OCI-M2 (cell line): ENCODE measurements at regions not wholly inside any gene's neighbourhood (a gene's known extent, or its start where the extent isn't known, plus 50 kb on each side); places are given as distances from the start of the nearest gene placed in this dataset.
"Not testable (repeated sequence)": the region's sequence is repeated elsewhere in the genome, so short reads cannot be mapped to it uniquely, and the experiment has no call there.

Experiments used
- DNase-seq: peaks from one replicate; lab custom pipeline; 2025; ENCODE audit not compliant: unreplicated experiment; lab: John Stamatoyannopoulos, UW

DNA sequence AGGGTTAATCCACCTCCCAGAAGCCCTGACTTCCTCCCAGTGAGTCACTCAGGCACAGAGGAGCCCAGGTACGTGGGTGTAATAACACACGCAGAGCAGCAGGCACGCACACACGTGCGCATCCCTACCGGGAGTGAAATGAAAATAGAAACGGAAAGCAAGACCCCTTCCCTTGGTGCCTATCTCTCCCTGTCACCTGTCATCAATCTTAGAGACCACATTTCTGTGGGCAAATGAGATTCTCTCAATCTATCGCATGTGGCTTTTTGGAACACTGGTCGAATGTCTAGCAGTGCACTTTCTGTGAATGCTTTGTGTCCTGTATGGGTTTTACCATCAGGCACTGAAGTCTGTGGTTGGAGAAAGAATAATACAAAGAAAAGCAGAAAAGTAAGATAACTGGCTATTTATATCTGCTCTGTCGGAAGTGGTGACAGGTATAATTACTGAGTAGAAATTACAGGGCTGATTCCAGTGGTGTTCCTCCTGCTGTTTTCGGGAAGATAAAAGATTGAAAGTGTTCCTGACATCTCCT is 137.7 kb upstream of the GRIA1 start:
- DNase-seq = no peak

DNA sequence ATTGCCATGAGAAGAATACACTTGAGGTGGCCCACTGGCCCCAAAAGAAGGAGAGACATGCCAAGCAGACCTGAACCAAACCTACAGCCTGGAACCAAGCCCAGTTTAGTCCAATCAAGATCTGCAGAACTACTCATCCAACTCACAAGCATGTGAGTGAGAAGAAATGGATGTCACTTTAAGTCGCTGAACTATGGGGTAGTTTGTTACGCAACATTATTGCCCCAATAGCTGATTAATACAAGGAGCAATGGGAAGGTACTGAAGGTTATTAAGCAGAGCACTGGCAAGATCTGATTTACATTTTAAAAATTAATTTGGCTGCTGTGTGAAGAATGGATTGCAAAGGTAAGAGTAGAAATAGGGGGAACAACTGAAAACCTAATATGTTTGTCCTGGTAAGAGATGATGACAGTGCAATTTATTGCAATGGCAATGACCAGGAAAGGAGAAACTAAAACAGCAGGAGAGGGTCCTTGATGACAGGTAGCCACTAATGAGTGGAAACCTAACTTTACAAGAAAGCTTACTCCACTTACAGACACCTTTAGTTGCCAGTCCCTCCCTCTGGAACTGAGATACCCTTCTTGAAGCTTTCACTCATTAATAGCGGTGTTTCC is 132.9 kb upstream of the GRIA1 start:
- no peak for DNase-seq

DNA sequence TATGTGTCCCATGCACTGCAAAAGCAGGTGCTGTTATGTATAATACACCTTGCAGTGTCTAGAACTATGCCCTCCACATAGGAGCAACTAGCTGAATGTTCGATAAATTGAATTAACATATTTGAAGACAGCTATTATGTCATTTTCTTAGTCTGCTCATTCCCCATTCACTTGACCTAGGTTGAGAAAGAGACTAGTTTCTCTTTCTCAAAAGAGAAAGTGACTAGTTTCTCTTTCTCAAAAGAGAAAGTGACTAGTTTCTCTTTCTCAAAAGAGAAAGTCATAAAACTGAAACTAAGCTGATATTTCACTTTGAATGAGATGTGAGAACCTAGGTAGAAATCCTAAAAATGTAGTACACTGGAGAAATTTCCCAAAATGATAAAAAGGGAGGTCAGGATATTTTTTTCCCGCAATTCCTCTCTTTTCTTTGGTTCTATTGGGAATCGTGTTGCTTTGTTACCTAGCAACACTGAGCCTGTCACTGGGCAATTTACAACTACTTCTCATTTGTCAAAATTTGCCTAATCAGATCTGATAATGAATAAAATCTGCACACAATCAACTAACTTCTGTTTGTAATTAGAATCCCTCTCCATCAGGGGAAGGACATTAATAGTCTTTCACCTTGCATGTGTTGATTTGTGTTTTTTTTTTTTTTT is 132.0 kb upstream of the GRIA1 start:
- DNase-seq = no peak

DNA sequence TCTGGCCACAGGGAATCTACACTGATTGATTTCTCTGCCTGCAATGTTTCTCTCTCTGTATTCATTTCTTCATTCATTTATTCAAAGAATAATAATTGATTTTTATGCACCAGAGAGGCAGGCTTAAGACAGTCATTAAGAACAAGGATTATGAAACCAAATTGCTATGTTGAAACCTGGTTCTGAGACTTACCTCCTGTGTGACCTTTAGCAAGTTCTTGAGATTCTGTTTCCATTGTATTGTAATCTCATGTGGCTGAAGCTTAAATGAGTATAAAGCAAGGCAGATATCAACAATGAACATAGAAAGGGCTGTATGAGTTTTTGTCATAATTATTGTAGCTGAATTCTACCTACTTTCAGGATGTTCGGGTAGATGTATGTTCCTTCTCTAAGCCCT is 129.6 kb upstream of the GRIA1 start:
- DNase-seq = no peak

DNA sequence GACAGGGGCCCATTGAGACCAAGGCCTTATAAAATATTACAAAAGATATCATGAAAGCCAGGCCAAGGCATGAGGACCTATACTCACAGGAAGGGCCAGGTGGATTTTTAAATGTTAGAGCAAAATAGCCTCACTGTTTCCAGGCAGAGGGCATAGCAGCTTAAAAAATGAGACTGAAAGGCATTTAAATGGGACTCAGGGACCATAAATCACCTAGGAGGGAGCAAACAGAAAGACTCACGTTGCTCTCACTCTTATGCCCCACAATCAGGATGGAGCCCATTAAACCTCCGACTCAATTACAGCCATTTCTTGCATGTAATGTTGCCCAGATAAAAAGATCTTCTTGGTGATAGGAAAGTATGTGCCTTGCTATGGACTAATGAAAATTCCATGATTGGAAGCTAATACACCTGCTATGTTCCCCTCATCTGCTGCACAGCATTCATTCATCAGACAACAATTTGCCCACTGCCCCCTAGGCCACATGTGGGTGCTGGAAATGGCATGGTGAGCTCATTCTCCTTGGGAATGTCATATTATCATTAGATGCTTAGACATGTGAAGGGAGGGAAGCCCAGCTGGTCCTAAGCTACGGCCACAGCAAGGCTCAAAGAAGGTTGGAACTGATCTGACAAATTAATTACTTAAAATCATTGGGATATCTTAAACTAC is 128.6 kb upstream of the GRIA1 start:
- no peak for DNase-seq

DNA sequence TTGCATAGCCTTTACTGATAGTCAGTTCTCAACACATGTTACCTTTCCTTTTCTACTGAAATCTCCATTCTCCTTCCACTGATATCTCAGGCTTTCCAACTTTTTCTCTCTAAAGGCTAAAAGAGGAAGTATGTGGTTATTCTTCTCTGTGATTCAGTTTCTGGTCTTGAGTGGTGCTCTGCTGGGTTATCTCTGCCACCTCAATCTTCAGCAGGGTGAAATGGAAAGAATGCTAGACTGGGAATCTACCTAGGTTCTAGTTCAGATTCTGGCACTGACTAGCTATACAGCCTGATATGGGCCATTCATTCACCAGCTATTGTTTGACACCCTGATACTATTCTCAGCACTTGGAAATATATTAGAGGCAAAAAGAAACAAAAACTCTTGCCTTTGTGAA is 124.9 kb upstream of the GRIA1 start:
- DNase-seq = no peak

DNA sequence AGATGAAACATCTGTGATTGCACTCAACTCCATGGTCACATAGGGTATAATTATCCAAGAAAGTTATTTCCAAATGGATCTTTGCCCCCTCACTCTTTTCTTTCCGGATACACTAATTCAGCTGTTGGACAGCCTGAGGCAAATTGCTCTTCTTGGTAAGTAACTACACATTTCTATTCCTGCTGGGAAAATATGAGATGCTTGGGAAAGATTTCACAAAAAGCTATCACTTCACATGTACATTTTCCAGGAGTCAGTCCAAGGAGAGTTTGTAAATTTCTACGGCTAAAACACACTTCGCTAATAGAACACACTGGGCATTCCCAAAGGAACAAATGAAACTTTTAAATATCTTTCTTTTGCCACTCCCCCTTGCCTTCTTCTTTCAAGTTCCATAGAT is 123.0 kb upstream of the GRIA1 start:
- DNase-seq = no peak

DNA sequence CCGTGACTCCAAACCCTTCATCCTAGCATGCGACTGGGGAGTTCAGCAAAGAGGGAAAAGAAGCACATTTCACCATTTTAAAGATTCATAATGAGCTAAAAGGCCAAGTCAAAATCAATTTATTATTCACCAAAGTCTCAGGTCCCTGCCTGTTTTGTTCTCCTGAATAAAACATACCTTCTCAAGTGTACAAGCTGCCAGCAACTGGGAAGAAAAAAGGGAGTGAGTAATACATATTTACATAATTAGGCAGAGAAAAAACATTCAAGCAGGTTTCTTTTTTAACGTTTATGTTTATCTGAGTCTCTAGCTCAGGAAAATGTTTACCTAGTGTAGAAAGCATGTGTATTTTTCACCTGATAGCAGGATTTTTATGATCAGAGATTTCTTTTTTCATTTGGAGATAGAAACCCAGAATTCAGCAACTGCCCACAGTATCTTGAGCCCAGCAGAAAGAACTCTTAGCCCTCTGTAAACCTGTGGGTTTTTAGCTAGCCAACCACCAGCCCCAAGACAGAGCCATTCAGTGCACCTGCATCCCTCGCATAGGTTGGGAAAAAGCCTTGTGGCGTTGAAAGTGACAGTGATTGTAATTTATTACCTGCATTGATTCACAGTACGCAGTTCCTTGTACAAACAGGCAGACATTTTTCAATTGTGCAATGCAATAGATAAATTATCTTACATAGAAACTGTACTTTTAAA is 117.9 kb upstream of the GRIA1 start:
- DNase-seq = no peak

DNA sequence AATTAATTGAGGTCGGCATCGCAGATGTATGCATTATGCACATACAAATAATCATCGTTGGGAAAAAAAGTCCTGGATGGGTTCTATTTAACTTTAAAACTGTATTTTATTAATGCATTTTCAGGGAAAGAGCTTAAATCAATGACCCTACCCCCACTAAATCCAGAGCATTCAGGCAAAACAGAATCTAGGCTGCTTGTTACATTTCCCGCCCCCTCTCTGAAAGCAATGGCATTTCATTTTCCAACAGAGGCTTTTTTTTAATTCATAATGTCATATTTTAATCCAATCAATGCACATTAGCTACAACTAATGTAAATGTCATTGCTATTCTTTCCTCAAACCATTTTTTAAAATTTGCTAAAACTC is 117.4 kb upstream of the GRIA1 start:
- DNase-seq = no peak

DNA sequence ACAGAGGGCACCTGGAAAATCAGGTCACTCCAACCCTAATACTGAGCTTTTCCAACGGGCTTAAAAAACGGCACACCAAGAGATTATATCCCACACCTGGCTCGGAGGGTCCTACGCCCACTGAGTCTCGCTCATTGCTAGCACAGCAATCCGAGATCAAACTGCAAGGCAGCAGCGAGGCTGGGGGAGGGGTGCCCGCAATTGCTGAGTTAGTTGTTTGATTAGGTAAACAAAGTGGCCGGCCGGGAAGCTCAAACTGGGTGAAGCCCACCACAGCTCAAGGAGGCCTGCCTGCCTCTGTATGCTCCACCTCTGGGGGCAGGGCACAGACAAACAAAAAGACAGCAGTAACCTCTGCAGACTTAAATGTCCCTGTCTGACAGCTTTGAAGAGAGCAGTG is 108.8 kb upstream of the GRIA1 start:
- DNase-seq = not testable (repeated sequence)

DNA sequence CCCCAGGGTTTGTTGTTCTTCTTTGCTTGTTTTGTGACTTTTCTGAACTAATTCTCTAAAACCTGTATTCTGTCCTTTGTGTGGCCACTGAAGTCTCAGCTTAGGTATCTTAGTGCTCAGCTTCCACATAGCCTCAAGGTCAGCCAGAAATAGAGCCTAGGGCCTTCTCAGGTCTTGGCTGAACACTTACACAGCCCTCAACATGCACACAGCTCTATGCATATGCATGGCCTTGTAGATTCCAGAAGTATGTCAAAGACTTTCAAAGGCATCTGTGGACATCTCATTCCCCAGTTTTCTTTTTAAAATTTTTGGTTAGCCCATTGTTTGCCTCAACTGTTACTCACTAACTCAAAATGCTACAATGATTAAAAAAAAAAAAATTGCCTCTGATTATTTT is 99.9 kb upstream of the GRIA1 start:
- DNase-seq = no peak

DNA sequence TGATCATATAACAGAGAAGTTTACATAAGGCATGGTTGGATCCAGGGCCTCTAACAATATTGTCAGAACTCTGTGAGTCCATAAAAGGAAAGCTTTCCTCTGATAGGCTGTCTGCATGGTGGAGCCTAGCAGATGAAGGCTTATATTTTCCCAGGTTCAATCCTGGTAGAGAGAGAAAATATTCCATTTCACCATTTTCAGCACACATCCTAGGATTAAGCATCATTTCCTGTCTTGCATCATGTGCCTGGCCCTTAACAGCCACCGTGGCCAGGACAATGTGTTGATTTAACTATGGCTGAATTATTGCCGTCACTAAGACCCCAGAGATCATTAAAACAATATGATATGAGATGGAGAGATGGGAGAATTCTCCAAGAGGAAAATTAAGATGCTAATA is 90.9 kb upstream of the GRIA1 start:
- no peak for DNase-seq

DNA sequence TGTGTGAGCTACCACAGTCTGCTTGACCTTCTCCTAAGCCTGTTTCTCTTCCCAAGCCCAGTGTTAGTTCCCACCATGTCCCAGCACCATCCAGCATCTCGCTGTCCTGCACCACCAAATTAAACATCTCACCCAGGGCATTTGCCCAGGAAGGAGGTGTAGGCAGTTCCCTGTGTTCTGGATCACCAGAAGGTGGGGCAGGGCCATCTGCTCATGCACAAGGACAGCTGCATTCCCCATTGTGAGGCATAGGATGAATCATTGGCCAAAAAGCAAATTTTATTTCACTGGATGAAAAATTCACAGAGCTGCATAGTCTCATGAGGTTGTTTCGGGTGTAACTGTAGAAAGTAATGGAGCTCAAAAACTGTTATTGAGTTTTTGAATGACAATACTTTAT is 89.5 kb upstream of the GRIA1 start:
- DNase-seq = no peak

DNA sequence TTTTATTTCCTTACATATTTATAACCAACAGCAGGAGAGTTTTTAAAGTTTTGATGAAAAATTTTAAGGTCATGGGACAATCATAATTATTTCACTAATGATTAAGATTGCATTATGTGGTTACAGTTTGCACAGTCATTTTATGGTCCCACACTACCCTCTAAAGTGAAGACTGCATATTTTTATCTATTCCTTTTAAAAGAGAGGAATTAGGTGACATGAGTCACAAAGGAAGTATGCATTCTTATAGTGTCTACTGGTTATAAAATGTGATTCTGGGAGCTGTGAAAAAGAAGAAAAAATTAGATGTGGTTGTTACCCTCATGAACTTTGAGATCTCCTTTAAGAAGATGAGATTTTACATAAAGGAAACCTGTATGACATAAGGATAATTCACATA is 87.9 kb upstream of the GRIA1 start:
- no peak for DNase-seq

DNA sequence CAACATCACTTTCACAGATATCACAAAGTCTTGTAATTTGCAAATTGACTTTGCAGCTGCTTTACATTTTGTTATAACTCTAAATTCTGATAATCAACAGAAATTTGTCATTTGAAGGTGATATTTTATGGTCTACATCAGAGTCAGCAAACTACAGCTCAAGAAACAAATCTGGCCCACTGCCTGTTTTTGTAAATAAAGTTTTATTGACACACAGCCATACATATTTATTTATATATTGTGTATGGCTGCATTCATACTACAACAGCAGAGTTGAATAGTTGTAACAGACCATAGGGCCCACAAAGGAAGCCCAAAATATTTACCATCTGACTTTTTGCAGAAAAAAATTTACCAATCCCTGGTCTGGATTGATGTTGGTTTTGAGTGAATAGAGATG is 87.0 kb upstream of the GRIA1 start:
- DNase-seq = no peak

DNA sequence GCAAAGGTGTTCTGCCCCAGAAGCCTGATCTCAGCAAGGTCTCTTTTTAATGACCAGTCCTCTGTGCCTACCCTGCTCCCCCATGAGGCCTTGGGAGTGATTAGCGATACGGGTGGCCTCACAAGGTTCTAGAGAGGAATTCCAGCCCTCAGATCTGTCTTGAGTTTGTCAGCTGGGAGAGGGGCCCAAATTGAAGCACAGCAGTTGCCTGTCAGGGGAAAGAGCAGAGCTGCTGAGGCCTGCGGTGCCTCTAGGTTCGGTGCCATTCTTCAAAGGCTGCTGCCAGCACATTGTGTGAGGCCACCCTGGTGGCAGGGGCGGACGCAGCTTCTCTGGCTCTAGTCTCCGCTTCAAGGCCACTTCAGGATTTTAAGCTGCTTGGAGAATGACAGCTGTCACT is 85.7 kb upstream of the GRIA1 start:
- DNase-seq = no peak

DNA sequence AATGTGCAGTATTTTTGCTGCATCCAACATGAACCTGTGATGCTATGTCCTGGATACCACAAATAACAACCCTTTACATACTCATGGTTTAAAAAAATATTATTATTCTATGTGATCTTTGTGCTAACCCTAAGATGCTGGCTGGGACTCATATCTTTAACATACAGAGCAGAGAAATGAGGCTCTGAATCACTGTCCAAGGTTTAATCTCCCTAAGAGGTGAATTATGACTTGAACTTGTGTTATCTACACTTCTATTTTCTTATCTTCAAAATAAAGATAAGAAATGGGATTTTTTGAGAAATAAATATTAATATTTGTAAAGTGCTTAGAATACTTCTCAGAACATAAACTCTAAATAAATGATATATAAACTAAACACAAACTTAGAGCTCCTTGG is 68.8 kb upstream of the GRIA1 start:
- DNase-seq = no peak

DNA sequence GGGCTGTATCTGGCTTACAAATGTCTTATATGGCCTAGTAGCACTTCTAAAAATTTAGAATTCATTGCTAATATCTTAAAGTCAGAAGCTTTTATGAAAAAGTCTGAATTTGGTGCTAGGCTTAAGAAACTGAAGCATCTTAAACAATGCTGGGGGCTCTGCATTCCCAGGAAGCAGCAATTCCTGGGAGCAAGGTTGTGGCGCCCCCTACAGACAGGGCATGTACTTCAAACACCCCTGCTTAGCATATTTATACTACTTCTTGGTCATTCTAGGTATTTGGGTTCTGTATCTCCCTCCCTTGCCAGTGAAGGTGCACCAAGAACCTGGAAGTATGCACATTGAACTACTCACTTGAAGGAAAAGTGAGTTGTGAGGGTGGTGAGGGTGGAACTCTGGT is 64.6 kb upstream of the GRIA1 start:
- no peak for DNase-seq

DNA sequence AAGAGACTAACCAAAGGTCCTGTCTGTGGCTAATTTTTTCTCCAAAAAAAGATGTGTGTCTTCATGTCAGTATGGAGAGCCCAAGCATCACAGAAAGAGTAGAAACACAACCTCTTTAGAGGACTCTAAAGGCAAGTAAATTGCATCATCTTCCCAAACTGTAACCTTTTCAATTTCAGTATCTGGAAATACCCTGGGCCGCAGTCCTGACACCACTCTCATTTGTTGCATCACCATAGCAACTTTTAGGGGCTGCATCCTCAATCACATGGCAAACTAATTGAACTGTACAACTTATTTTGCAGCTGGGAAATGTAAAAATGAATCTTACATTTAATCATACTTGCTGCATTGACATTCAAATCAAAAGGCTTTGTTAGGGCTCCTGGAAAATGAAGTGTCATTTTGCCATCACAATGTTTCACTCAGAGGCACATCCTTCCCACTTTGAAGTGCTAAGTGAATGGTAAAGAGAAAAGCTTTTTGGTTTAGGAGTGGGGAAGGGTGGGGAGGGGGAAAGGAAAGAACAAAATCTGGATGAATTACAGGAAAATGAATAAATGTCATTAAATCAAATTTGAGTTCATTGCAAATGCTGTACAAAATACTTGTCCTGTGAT is 60.6 kb upstream of the GRIA1 start:
- no peak for DNase-seq

DNA sequence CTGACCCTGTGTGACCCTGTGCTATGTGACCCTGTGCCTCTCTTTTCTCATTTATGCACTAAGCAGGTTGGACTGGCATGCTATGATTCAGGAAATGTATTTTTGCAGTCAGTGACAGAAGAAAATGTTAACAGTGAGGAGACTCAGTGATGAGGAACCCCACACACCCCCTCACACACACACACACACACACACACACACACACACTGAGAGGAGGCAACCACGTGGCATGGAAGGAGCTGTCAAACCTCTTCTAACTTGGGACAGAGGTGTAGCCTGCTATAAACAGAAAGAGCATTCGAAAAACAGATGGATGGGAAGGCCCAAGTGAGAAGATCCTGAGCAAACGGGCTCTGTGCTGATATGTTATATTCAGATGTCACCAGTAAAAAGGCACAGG is 57.9 kb upstream of the GRIA1 start:
- no peak for DNase-seq

DNA sequence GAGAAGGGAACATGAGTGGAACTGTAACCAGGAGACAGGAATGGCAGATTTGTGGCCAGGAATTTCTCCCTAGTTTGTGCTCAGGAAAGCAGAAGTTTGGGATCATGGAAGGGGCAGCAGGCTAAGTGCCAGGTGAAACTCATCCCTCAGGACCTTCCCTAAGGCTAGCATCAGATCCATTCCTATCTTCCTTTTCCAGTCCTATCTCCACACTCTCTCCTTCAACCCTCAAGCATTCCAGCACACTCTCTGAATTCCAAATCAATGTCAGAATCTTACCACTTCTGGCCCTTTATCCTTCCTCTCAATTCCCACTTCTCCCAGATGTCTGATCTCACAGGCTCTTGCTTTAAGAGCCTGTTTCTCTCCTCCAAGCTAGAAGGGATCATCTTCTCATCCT is 53.2 kb upstream of the GRIA1 start:
- no peak for DNase-seq

DNA sequence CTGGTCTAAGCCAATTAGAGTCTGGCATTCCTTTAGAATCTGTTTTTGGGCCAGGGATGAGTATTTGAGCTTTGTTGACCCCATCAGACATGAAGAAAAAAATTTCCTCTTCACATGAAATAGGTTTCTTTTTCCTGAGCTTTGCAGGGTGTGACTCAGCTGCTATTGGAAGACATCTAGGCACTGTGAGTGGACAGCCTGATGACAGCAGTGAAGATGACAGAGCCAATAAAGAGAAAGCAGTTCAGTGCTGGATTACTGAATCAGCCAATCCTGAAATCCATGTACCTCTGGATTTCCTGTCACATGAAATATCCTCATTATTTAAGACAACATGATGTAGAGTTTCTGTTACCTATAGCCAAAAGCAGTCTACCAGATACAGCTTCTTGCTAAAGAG is 51.3 kb upstream of the GRIA1 start:
- no peak for DNase-seq
